OCI-LY3 (cell line): ENCODE measurements at regions not wholly inside any gene's neighbourhood (a gene's known extent, or its start where the extent isn't known, plus 50 kb on each side); places are given as distances from the start of the nearest gene placed in this dataset.

Source experiments
- H2AFZ ChIP-seq: fragments of 200-600, 300-600 bp; shearing (Covaris generic); 2 replicates; pipeline ENCODE4 v1.6.0; 2014; ENCODE audit warnings: antibody characterized with exemption, low read depth, low read length
- H3K27ac ChIP-seq: fragments of 200-600, 300-600 bp; sonication (generic); 2 replicates; pipeline ENCODE4 v1.5.1; 2014; ENCODE audit warnings: mild to moderate bottlenecking, low read length, moderate library complexity, mixed read lengths
- H3K27me3 ChIP-seq: fragments of 200-600, 300-600 bp; sonication (generic); 2 replicates; pipeline ENCODE4 v1.6.1; 2014; ENCODE audit warnings: low read depth, low read length, mixed read lengths
- H3K36me3 ChIP-seq: fragments of 200-600, 300-600 bp; sonication (generic); replicated peaks from 2 replicates; pipeline ENCODE3; 2014; ENCODE audit warnings: low read depth, low read length, mixed read lengths
- H3K4me1 ChIP-seq: fragments of 300-600, 200-600 bp; sonication (generic); 2 replicates; pipeline ENCODE4 v1.6.1; 2014; ENCODE audit warnings: low read length, mixed read lengths
- H3K4me2 ChIP-seq: fragments of 200-600, 300-600 bp; sonication (generic); 2 replicates; pipeline ENCODE4 v1.6.1; 2014; ENCODE audit warnings: low read length, mixed read lengths
- H3K4me3 ChIP-seq: fragments of 300-600, 200-600 bp; sonication (generic); 2 replicates; pipeline ENCODE4 v1.5.1; 2014; ENCODE audit warnings: antibody characterized with exemption, mild to moderate bottlenecking, low read length, moderate library complexity
- H3K79me2 ChIP-seq: fragments of 300-600, 200-600 bp; shearing (Covaris generic); 2 replicates; pipeline ENCODE4 v1.6.1; 2014; ENCODE audit warnings: mild to moderate bottlenecking, low read length, mixed read lengths
- H3K9ac ChIP-seq: fragments of 300-600, 200-600 bp; shearing (Covaris generic); 2 replicates; pipeline ENCODE4 v1.6.0; 2014; ENCODE audit warnings: mild to moderate bottlenecking, low read length, moderate library complexity
- H3K9me3 ChIP-seq: fragments of 200-600, 300-600 bp; shearing (Covaris generic); 2 replicates; pipeline ENCODE4 v1.6.1; 2014; ENCODE audit warnings: low read length, mixed read lengths; ENCODE audit not compliant: insufficient read depth
- H4K20me1 ChIP-seq: fragments of 200-600, 300-600 bp; sonication (generic); 2 replicates; pipeline ENCODE4 v1.6.1; 2016; ENCODE audit warnings: low read length, mixed read lengths; ENCODE audit not compliant: insufficient read depth
- EZH2phosphoT487 ChIP-seq: fragments of 200-600 bp; shearing (Covaris generic); IDR thresholded peaks from 2 replicates; pipeline ENCODE4 v1.6.1; 2018; ENCODE audit warnings: antibody characterized with exemption, mixed run types, low read depth
- TF ChIP-seq, protein P1 (sequence below): fragments of 200-600, 300-600 bp; sonication (generic); IDR thresholded peaks from 2 replicates; pipeline ENCODE4 v1.5.1; 2014; ENCODE audit warnings: antibody characterized with exemption, low read length, low read depth

- TF ChIP-seq, protein P1, sequence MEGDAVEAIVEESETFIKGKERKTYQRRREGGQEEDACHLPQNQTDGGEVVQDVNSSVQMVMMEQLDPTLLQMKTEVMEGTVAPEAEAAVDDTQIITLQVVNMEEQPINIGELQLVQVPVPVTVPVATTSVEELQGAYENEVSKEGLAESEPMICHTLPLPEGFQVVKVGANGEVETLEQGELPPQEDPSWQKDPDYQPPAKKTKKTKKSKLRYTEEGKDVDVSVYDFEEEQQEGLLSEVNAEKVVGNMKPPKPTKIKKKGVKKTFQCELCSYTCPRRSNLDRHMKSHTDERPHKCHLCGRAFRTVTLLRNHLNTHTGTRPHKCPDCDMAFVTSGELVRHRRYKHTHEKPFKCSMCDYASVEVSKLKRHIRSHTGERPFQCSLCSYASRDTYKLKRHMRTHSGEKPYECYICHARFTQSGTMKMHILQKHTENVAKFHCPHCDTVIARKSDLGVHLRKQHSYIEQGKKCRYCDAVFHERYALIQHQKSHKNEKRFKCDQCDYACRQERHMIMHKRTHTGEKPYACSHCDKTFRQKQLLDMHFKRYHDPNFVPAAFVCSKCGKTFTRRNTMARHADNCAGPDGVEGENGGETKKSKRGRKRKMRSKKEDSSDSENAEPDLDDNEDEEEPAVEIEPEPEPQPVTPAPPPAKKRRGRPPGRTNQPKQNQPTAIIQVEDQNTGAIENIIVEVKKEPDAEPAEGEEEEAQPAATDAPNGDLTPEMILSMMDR = no peak
- no peak for TF ChIP-seq EZH2phosphoT487
- H3K9ac ChIP-seq = no peak overlapping the region
- no peaks in the 10 kb centered on the region for H4K20me1 ChIP-seq
- H3K27ac ChIP-seq = no peak overlapping the region
- H3K4me2 ChIP-seq = no peak overlapping the region
- H2AFZ ChIP-seq = no peak overlapping the region
- no peaks in the 10 kb centered on the region for H3K4me1 ChIP-seq
- H3K9me3 ChIP-seq = no peaks in the 10 kb centered on the region
- H3K79me2 ChIP-seq = no peaks in the 10 kb centered on the region
- H3K36me3 ChIP-seq = no peaks in the 10 kb centered on the region
- H3K4me3 ChIP-seq = no peak overlapping the region
- peaks cover 13% of the 10 kb centered on the region; the same call in 1 of the 2 replicates for H3K27me3 ChIP-seq
These were observed 181.1 kb downstream of the TGFB2 start for GRCh38 chr1:218526198-218526580.

- H3K9me3 ChIP-seq = no peaks in the 10 kb centered on the region
- no peak overlapping the region for H2AFZ ChIP-seq
- no peak overlapping the region for H3K9ac ChIP-seq
- TF ChIP-seq, protein P1 = no peak
- TF ChIP-seq EZH2phosphoT487 = no peak
- peaks cover 13% of the 10 kb centered on the region; the same call in 1 of the 2 replicates for H3K27me3 ChIP-seq
- no peak overlapping the region for H3K4me2 ChIP-seq
- H3K4me1 ChIP-seq = no peaks in the 10 kb centered on the region
- no peak overlapping the region for H3K27ac ChIP-seq
- no peaks in the 10 kb centered on the region for H3K36me3 ChIP-seq
- no peaks in the 10 kb centered on the region for H3K79me2 ChIP-seq
- H4K20me1 ChIP-seq = no peaks in the 10 kb centered on the region
- H3K4me3 ChIP-seq = no peak overlapping the region
These were observed 182.6 kb downstream of the TGFB2 start for GRCh38 chr1:218527737-218528136.

GRCh38 chr1:218529646-218530300, 184.6 kb downstream of the TGFB2 start:
- TF ChIP-seq, protein P1 = no peak
- TF ChIP-seq EZH2phosphoT487 = no peak
- Histone ChIP-seq H3K9me3 (no peaks in the 10 kb centered on the region), H3K4me2 (no peak overlapping the region), H3K27ac (no peak overlapping the region), H2AFZ (no peak overlapping the region), H3K79me2 (no peaks in the 10 kb centered on the region), H3K9ac (no peak overlapping the region), H3K36me3 (no peaks in the 10 kb centered on the region), H3K4me1 (no peaks in the 10 kb centered on the region), H3K4me3 (no peak overlapping the region), H4K20me1 (no peaks in the 10 kb centered on the region), H3K27me3 (peaks cover 11% of the 10 kb centered on the region; the same call in 1 of the 2 replicates)

GRCh38 chr1:218531936-218532335, 186.8 kb downstream of the TGFB2 start:
- no peak overlapping the region for H2AFZ ChIP-seq
- H3K9me3 ChIP-seq = no peaks in the 10 kb centered on the region
- H3K9ac ChIP-seq = no peak overlapping the region
- peaks cover 11% of the 10 kb centered on the region; the same call in 1 of the 2 replicates for H3K27me3 ChIP-seq
- TF ChIP-seq EZH2phosphoT487 = no peak
- TF ChIP-seq, protein P1 = no peak
- no peaks in the 10 kb centered on the region for H3K36me3 ChIP-seq
- no peaks in the 10 kb centered on the region for H3K79me2 ChIP-seq
- H3K27ac ChIP-seq = no peak overlapping the region
- no peaks in the 10 kb centered on the region for H4K20me1 ChIP-seq
- no peak overlapping the region for H3K4me2 ChIP-seq
- H3K4me3 ChIP-seq = no peak overlapping the region
- H3K4me1 ChIP-seq = no peaks in the 10 kb centered on the region
